Pancreas (tissue), 10 donors: ENCODE measurements at regions not wholly inside any gene's neighbourhood (a gene's known extent, or its start where the extent isn't known, plus 50 kb on each side); places are given as distances from the start of the nearest gene placed in this dataset.

Experiments
- ATAC-seq, 4 donors: fragments of 200-7000 bp; cut with Tn5 transposase; one replicate each; pipeline versions ENCODE4 v1.8.0 to v1.9.1; 2020; ENCODE audit warnings: mild to moderate bottlenecking in 4 of 4, moderate library complexity in 4 of 4
- DNase-seq, 6 donors: peaks; one replicate each; pipeline ENCODE4 v3.0.0-alpha.2; 2020
- FAIRE-seq: peaks from 2 replicates; lab custom pipeline; 2012; peaks lifted over from hg19 to GRCh38; lab: Jason Lieb, UNC
- H3K27ac ChIP-seq, 4 donors: fragments of 200-600 bp; sonication (generic); 1 replicate in 3 of 4; 2 replicates in 1 of 4; pipeline versions ENCODE4 v1.5.0 to v1.8.0; 2020
- H3K27me3 ChIP-seq, 4 donors: fragments of 200-600 bp; one replicate each; pipeline ENCODE4 v1.8.0; 2021
- H3K36me3 ChIP-seq, 3 donors: fragments of 200-600 bp; sonication (generic) in 1 of 3; one replicate each; pipeline versions ENCODE4 v1.5.0 to v1.8.0; 2020 to 2021
- H3K4me1 ChIP-seq, 3 donors: fragments of 200-600 bp; one replicate each; pipeline ENCODE4 v1.8.0; 2021
- H3K4me3 ChIP-seq, 4 donors: fragments of 200-600 bp; sonication (generic) in 2 of 4; one replicate each; pipeline versions ENCODE4 v1.5.0 to v1.8.0; 2020 to 2021
- H3K9me3 ChIP-seq, 4 donors: fragments of 200-600 bp; one replicate each; pipeline ENCODE4 v1.8.0; 2021
- CTCF ChIP-seq, 4 donors: fragments of 200-600 bp; sonication (generic) in 3 of 4; IDR thresholded peaks; one replicate each; pipeline versions ENCODE4 v1.5.0 to v1.8.0; 2021; ENCODE audit warnings: antibody characterized with exemption in 4 of 4
- WGBS, 2 donors: extraction: QIAGEN DNeasy Blood & Tissue Kit; methylation state at CpG; one replicate each; pipeline ENCODE4 v1.1.7; 2013; 5-methylcytosine and 5-hydroxymethylcytosine counted together
- intact Hi-C, 3 donors: fragments of 100-400 bp; cut with DNase I; formaldehyde crosslinking; loops; one replicate each; pipeline versions ENCODE4 v1.11.1 to v1.14.2; 2022
- donor health status: healthy with polysubstance abuse.
- donor health status: DM: no; HTN: no; CAD: no; lungs with moderate emphysema.
- donor health status: DM: no; HTN: no; CAD: no.
- donor health status: control.
- donor health status: control.
- donor health status: Bipolar disorder and iron deficiency.
- donor health status: DM: yes; HTN: yes; CAD: no.
- donor health status: DM: no; HTN: no; CAD: no.
- donor health status: DM: no; HTN: no; CAD: no.
- donor health status: DM: yes; HTN: yes; CAD: no.

- no peak for ATAC-seq
- Histone ChIP-seq H3K27ac (no peak overlapping the region), H3K4me3 (no peak overlapping the region), H3K36me3 (no peaks in the 10 kb centered on the region), H3K4me1 (no peaks in the 10 kb centered on the region), H3K27me3 (no peaks in the 10 kb centered on the region), H3K9me3 (no peaks in the 10 kb centered on the region)
- intact Hi-C loops, result no loop called here
- WGBS, 2 donors, result 78 to 82% methylated on average over 3 of the region's 3 CpGs
- no peak for TF ChIP-seq CTCF (IDR thresholded peaks at IDR 0.05)
- no peak for FAIRE-seq
- no peak for DNase-seq
These were observed 420.3 kb upstream of the CHAC2 start for GRCh38 chr2:53347269-53347668.

DNA sequence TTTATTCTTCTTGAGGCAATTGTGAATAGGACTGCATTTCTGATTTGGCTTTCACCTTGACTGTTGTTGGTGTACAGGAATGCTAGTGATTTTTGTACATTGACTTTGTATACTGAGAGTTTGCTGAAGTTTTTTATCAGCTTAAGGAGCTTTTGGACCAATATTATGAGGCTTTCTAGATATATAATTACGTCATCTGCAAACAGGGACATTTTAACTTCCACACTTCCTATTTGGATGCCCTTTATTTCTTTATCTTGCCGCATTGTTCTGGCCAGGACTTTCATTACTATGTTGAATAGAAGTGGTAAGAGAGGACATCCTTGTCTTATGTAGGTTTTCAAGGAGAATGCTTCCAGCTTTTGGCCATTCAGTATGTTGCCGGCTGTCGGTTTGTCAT is 425.4 kb upstream of the CHAC2 start:
- H3K36me3 ChIP-seq, result no peaks in the 10 kb centered on the region
- no peak overlapping the region for H3K4me3 ChIP-seq
- no peaks in the 10 kb centered on the region for H3K9me3 ChIP-seq
- DNase-seq, result no peak
- no peak for FAIRE-seq
- 92 to 94% methylated on average over 4 of the region's 4 CpGs for WGBS, 2 donors
- H3K27ac ChIP-seq, result no peak overlapping the region
- no peaks in the 10 kb centered on the region for H3K27me3 ChIP-seq
- H3K4me1 ChIP-seq, result no peaks in the 10 kb centered on the region
- intact Hi-C loops, result no loop called here
- ATAC-seq, result no peak
- no peak for TF ChIP-seq CTCF (IDR thresholded peaks at IDR 0.05)

DNA sequence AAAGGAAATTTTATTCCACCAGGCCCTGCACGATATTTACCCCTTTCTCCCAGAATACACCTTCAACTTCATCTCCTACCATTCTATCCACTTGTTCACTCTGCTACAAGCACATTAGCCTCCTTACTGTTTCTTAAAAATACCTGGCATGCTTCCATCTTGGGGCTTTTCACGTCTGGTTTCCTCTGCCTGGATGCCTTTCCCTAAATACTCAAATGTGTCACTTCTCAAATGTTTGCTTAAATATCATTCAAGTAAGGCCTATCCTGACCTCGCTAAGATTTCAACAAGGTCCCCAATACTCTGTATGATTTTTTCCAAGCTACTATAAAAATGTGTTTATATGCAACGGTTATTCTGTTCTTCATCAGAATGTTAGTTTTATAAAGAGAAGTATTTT is 433.0 kb upstream of the CHAC2 start:
- FAIRE-seq, result no peak
- intact Hi-C loops, result no loop called here
- Histone ChIP-seq H3K36me3 (no peaks in the 10 kb centered on the region), H3K4me1 (no peaks in the 10 kb centered on the region), H3K4me3 (no peak overlapping the region), H3K9me3 (no peaks in the 10 kb centered on the region), H3K27me3 (no peaks in the 10 kb centered on the region), H3K27ac (no peak overlapping the region)
- TF ChIP-seq CTCF (IDR thresholded peaks at IDR 0.05), result no peak
- ATAC-seq, result peak in 2 of 4 donors; percentile 15 to 20
- DNase-seq, result no peak
- whole genome bisulfite sequencing, 2 donors, result 40 to 43% methylated on average over 4 of the region's 4 CpGs

DNA sequence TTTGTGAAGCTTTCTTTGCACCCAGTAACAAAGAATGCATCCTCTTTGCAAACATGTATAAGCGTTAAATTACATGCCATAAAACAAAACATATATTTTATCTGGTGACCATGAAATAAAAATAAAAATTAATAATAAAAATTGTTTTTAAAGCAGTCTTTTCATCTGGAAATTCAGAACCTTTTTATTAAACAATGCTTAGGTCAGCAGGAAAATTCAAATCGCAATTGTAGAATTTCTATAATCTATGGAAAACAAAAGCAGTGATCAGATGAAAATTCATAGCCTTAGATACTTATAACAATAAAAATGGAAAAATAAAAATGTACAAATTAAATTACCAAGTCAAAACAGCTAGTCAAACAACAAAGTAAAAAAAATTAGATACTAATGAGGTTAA is 435.9 kb upstream of the CHAC2 start:
- DNase-seq (no peak), ATAC-seq (no peak), FAIRE-seq (no peak)
- Histone ChIP-seq H3K36me3 (no peaks in the 10 kb centered on the region), H3K4me3 (no peak overlapping the region), H3K4me1 (no peaks in the 10 kb centered on the region), H3K27me3 (no peaks in the 10 kb centered on the region), H3K27ac (no peak overlapping the region), H3K9me3 (no peaks in the 10 kb centered on the region)
- TF ChIP-seq CTCF (IDR thresholded peaks at IDR 0.05), result no peak
- 69 to 98% methylated on average over 2 of the region's 2 CpGs for WGBS, 2 donors
- intact Hi-C loops, result no loop called here

GRCh38 chr2:53317861-53318260 is 449.7 kb upstream of the CHAC2 start:
- Histone ChIP-seq H3K27me3 (no peaks in the 10 kb centered on the region), H3K4me1 (peaks cover 6 to 24% (median 23%) of the 10 kb centered on the region in 3 donors), H3K4me3 (no peak overlapping the region), H3K27ac (no peak overlapping the region), H3K36me3 (no peaks in the 10 kb centered on the region), H3K9me3 (no peaks in the 10 kb centered on the region)
- WGBS, 2 donors, result 82 to 88% methylated on average over 5 of the region's 5 CpGs
- FAIRE-seq, result no peak
- DNase-seq, result no peak
- TF ChIP-seq CTCF (IDR thresholded peaks at IDR 0.05), result no peak
- no peak for ATAC-seq
- intact Hi-C loops, result no loop called here
